GM12872 (cell line): ENCODE measurements at regions not wholly inside any gene's neighbourhood (a gene's known extent, or its start where the extent isn't known, plus 50 kb on each side); places are given as distances from the start of the nearest gene placed in this dataset.

ENCODE experiments used
- CTCF ChIP-seq: IDR thresholded peaks from 3 replicates; pipeline ENCODE4 v1.5.1; 2011; ENCODE audit warnings: low read depth, mild to moderate bottlenecking, low read length, moderate library complexity; ENCODE audit not compliant: insufficient read depth

- no peak for TF ChIP-seq CTCF
Observed at GRCh38 chr6:9825526-9825925, 589.3 kb downstream of the TFAP2A start.

- TF ChIP-seq CTCF: no peak
Observed at GRCh38 chr6:9810286-9810685, 604.6 kb downstream of the TFAP2A start.

- no peak for TF ChIP-seq CTCF
Observed at GRCh38 chr6:9806195-9806594, 608.7 kb downstream of the TFAP2A start.

GRCh38 chr6:9801249-9801754, 613.6 kb downstream of the TFAP2A start:
- no peak for TF ChIP-seq CTCF

GRCh38 chr6:9799582-9799981, 615.3 kb downstream of the TFAP2A start:
- no peak for TF ChIP-seq CTCF

- TF ChIP-seq CTCF: no peak
Observed at GRCh38 chr6:9796827-9797226, 618.0 kb downstream of the TFAP2A start.

GRCh38 chr6:9795880-9796279, 619.0 kb downstream of the TFAP2A start:
- TF ChIP-seq CTCF: no peak

GRCh38 chr6:9789201-9789600, 625.7 kb downstream of the TFAP2A start:
- no peak for TF ChIP-seq CTCF
